BJ (cell line): ENCODE measurements at regions not wholly inside any gene's neighbourhood (a gene's known extent, or its start where the extent isn't known, plus 50 kb on each side); places are given as distances from the start of the nearest gene placed in this dataset.
"Not testable (repeated sequence)": the region's sequence is repeated elsewhere in the genome, so short reads cannot be mapped to it uniquely, and the experiment has no call there.

Experiments
- CTCF ChIA-PET: fragments of 350-600 bp; formaldehyde crosslinking; extraction: SDS; loops from one replicate; lab custom pipeline; 2021; ENCODE audit warnings: antibody characterized with exemption, inconsistent platforms; lab: Yijun Ruan, JAX
- POLR2A ChIA-PET: fragments of 300-600 bp; sonication (Branson Sonifier 250); formaldehyde crosslinking; extraction: SDS; loops from one replicate; lab custom pipeline; 2021; ENCODE audit warnings: antibody characterized with exemption; lab: Charles Lee
- DNase-seq: peaks from one replicate; pipeline ENCODE4 v3.0.0-alpha.2; 2011; ENCODE audit warnings: low read depth
- H3K27me3 ChIP-seq: 2 replicates; pipeline ENCODE4 v1.6.0; 2011; ENCODE audit warnings: low read length; ENCODE audit not compliant: control insufficient read depth, insufficient read depth
- H3K36me3 ChIP-seq: 2 replicates; pipeline ENCODE4 v1.5.1; 2011; ENCODE audit warnings: low read length; ENCODE audit not compliant: control insufficient read depth, insufficient read depth
- H3K4me3 ChIP-seq: 2 replicates; pipeline ENCODE4 v1.5.1; 2011; ENCODE audit warnings: low read depth, mild to moderate bottlenecking, control low read depth, low read length
- TF ChIP-seq, protein P1 (sequence below): IDR thresholded peaks from 2 replicates; pipeline ENCODE4 v1.5.1; 2011; ENCODE audit warnings: low read depth, mild to moderate bottlenecking, control low read depth, inconsistent platforms, low read length, moderate library complexity; ENCODE audit not compliant: insufficient read depth

DNA sequence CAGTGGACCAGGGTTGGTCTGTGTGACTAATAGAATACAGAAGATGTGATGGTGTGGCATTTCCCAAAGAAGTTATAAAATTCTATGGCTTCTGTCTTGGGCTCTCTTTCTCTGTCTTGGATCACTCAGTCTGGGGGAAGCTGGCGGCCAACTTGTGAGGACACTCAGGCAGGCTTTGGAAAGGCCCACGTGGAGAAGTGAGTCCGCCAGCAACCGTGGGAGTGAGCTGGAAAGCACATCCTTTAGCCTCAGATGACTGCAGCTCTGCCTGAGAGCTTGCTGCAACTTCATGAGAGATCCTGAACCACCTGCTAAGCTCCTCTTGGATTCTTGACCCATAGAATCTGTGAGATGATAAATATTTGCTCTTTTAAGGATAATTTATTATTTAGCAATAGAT is 72.0 kb upstream of the RASGRP1 start:
- no peak overlapping the region for H3K4me3 ChIP-seq
- DNase-seq, result no peak
- TF ChIP-seq, protein P1, sequence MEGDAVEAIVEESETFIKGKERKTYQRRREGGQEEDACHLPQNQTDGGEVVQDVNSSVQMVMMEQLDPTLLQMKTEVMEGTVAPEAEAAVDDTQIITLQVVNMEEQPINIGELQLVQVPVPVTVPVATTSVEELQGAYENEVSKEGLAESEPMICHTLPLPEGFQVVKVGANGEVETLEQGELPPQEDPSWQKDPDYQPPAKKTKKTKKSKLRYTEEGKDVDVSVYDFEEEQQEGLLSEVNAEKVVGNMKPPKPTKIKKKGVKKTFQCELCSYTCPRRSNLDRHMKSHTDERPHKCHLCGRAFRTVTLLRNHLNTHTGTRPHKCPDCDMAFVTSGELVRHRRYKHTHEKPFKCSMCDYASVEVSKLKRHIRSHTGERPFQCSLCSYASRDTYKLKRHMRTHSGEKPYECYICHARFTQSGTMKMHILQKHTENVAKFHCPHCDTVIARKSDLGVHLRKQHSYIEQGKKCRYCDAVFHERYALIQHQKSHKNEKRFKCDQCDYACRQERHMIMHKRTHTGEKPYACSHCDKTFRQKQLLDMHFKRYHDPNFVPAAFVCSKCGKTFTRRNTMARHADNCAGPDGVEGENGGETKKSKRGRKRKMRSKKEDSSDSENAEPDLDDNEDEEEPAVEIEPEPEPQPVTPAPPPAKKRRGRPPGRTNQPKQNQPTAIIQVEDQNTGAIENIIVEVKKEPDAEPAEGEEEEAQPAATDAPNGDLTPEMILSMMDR, result no peak
- ChIA-PET POLR2A (no interaction called here), CTCF (interaction anchor here (0.7 kb wide), 1 partner anchor 15 kb away, joined by 4 read pairs; no protein-coding TSS in a partner anchor)
- no peaks in the 10 kb centered on the region for H3K36me3 ChIP-seq
- peaks cover 10% of the 10 kb centered on the region for H3K27me3 ChIP-seq

DNA sequence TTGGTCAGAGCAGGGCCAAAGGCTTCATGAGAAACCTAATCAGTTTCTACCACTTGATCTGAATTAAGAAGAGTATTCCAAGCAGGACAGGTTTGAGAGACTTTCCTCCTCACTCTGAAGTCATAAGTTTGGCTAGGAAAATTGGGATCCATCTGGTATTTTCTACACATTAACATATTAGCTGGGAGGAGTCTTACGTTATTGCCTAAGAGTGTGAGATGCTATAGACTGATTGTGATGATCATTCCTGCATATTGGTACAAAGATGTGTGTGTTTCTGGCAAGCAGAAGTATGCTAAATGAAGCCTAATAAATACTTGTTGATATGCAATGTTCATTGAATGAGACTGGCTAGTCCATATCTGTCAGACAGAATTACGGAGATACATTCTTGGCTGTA is 73.5 kb upstream of the RASGRP1 start:
- Histone ChIP-seq H3K36me3 (no peaks in the 10 kb centered on the region), H3K4me3 (no peak overlapping the region), H3K27me3 (peaks cover 7% of the 10 kb centered on the region; the same call in 1 of the 2 replicates)
- no peak for DNase-seq
- POLR2A ChIA-PET, result no interaction called here
- CTCF ChIA-PET, result no interaction called here
- TF ChIP-seq, protein P1, result no peak

DNA sequence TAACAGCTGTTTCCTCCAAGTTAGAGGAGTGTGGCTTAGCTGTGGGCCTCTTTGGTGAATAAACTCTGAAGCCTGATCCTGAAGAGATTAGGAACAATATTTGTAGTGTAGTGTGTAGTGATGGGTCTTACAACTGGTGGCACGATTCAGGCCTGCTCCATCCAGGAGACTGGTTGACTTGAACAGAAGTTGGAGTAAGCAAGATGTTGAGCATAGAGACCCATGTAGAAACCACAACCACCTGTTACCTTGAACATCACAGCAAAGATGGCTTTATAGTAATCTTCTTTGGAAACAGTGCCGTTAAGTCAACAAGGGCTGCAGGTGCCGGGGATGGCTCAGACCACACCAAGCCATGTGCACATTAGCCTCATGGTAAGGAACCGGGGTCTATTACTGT is 74.2 kb upstream of the RASGRP1 start:
- CTCF ChIA-PET, result no interaction called here
- TF ChIP-seq, protein P1, result no peak

DNA sequence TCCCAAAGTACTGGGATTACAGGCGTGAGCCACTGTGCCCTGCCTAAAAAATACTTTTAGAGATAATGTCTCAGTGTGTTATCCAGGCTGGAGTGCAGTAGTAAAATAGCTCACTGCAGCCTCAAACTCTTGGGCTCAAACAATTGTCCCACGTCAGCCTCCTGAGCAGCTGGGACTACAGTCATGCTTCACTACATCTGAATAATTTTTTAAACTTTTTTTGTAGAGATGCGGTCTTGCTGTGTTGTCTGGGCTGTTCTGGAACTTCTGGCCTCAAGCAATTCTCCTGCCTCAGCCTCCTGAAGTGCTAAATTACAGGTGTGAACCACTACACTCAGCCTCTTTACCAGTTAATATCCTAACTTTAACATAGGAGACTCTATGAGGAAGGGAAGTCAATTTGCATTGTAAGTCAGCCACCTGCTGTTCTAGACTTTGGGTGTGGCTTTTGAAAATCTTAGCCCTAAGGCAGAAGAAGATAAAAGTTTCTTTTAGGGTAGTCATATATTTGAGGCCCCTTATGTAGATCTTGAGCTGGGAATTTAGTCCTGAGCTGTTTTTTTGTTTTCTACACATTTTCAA is 78.2 kb upstream of the RASGRP1 start:
- DNase-seq, result no peak
- Histone ChIP-seq H3K36me3 (no peaks in the 10 kb centered on the region), H3K4me3 (no peak overlapping the region), H3K27me3 (peaks cover 10% of the 10 kb centered on the region; the same call in 1 of the 2 replicates)
- TF ChIP-seq, protein P1, result no peak
- ChIA-PET POLR2A (no interaction called here), CTCF (interaction anchor here (1.3 kb wide), 1 partner anchor 10 kb away, joined by 4 read pairs; no protein-coding TSS in a partner anchor)

More for the DNA sequence above, 74.2 kb upstream of the RASGRP1 start:
- peaks cover 7% of the 10 kb centered on the region; the same call in 1 of the 2 replicates for H3K27me3 ChIP-seq
- H3K4me3 ChIP-seq, result no peak overlapping the region
- DNase-seq, result no peak
- no peaks in the 10 kb centered on the region for H3K36me3 ChIP-seq
- POLR2A ChIA-PET, result no interaction called here

DNA sequence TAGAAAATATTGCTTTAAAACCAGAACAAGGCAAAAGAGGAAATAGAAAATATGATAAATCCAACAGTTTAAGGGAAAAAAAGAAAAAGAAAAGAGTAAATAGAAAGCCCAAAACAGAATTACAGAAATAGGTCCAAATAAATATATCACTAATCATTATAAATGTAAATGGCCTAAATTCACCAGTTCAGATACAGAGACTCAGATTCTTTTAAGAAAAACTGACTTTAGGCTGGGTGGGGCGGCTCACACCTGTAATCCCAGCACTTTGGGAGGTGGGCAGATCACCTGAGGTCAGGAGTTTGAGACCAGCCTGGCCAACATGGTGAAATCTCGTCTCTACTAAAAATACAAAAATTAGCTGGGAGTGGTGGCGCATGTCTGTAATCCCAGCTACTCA is 79.7 kb upstream of the RASGRP1 start:
- CTCF ChIA-PET, H3K4me3 ChIP-seq, DNase-seq, POLR2A ChIA-PET, H3K36me3 ChIP-seq: not testable (repeated sequence)
- H3K27me3 ChIP-seq, result peaks cover 12% of the 10 kb centered on the region; the same call in 1 of the 2 replicates

DNA sequence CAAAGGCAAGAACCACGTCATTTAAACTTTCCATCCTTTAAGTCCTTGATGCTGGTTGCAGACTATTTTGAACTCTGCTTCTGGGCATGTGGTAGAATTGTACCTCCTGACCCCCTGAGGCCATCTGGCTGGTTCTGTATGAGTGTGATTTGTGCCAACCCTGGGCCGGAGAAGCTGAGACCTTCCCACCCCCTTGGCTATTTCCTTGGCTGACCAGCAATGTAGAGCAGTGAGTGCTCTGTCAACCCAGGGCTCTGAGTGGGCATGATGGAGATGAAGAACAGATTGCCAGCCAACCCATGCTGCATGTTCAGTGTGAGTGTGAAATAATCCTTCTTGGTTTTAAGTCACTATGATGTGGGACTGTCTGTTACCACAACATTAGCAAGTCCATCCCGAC is 82.1 kb upstream of the RASGRP1 start:
- POLR2A ChIA-PET, result no interaction called here
- CTCF ChIA-PET, result interaction anchor here (0.7 to 2.5 kb wide), 4 partner anchors 13 to 205 kb away, joined by 3 to 8 read pairs (median 5); no protein-coding TSS in a partner anchor
- Histone ChIP-seq H3K36me3 (no peaks in the 10 kb centered on the region), H3K4me3 (no peak overlapping the region), H3K27me3 (peaks cover 15% of the 10 kb centered on the region)
- DNase-seq, result no peak
- TF ChIP-seq, protein P1, result no peak
